MG63 (cell line): ENCODE measurements at regions not wholly inside any gene's neighbourhood (a gene's known extent, or its start where the extent isn't known, plus 50 kb on each side); places are given as distances from the start of the nearest gene placed in this dataset.
"Not testable (repeated sequence)": the region's sequence is repeated elsewhere in the genome, so short reads cannot be mapped to it uniquely, and the experiment has no call there.

Source experiments
- DNase-seq: peaks from one replicate; pipeline ENCODE4 v3.0.0-alpha.2; 2020
- H3K27me3 ChIP-seq: fragments of 250-450 bp; sonication (Bioruptor Pico); 2 replicates; pipeline ENCODE4 v1.5.1; 2020; ENCODE audit warnings: mild to moderate bottlenecking, moderate library complexity
- H3K36me3 ChIP-seq: fragments of 250-450 bp; sonication (Bioruptor Pico); 2 replicates; pipeline ENCODE4 v1.5.1; 2020; ENCODE audit warnings: mild to moderate bottlenecking, moderate library complexity
- H3K4me3 ChIP-seq: fragments of 250-450 bp; sonication (Bioruptor Pico); 2 replicates; pipeline ENCODE4 v1.5.1; 2020; ENCODE audit warnings: mild to moderate bottlenecking, moderate library complexity
- H3K9me3 ChIP-seq: fragments of 250-450 bp; sonication (Bioruptor Pico); 2 replicates; pipeline ENCODE4 v1.5.1; 2020; ENCODE audit warnings: mild to moderate bottlenecking, moderate library complexity

DNA sequence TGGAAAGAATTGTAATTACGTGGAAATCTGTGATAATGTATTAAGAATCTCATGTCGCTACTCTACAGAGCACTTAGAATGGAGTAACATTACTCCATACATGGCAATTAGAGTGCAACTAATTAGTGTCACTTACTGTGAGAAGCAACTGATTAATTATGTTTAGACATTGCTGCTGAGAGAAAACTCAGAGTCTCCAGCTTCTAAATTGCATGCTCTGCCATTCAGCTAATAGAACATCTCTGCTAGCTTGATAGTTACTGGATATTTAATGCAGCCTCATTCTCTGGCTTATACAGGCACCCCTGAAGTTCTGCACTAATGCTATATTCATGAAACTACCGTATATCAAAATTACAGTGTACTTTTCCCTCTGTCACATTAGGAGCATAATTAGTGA, 338.4 kb downstream of the ADAMTS20 start:
- no peak for DNase-seq
- no peaks in the 10 kb centered on the region for H3K9me3 ChIP-seq
- H3K4me3 ChIP-seq: no peak overlapping the region
- H3K27me3 ChIP-seq: no peaks in the 10 kb centered on the region
- H3K36me3 ChIP-seq: no peaks in the 10 kb centered on the region

DNA sequence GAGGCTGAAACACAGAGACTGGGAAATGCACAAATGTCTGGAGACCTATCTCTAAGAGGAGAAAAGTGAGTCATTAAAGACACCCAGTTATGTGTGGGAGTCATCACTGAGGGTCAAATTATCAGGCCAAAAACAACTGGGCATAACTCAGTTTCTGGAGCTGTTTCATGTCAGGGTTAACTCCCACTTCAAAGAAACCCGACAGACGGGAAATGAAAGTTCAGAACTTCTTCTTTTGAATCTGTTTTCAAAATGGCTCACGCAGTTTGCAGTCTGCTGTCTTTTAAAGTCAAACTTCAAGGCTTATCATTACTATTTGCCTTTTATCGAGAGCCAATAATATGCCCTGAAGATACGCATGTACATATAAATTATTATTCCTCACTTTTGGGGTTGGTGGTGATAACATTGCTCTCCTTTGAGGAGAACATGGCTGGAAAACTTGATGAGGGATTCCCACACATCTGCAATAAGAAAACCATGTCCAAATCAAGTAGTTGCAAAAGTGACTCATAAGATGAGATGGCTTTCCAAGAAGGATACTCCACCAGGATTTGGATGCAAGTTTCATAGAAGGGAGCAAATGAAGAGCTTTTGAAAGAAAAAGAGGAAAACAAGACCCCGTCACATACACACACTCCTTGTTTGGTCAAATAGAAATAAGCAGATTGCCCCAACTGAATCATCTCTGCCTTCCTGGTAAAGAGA, 341.4 kb downstream of the ADAMTS20 start:
- Histone ChIP-seq H3K4me3 (no peak overlapping the region), H3K9me3 (no peaks in the 10 kb centered on the region), H3K27me3 (no peaks in the 10 kb centered on the region), H3K36me3 (no peaks in the 10 kb centered on the region)
- DNase-seq: peak; percentile 34

DNA sequence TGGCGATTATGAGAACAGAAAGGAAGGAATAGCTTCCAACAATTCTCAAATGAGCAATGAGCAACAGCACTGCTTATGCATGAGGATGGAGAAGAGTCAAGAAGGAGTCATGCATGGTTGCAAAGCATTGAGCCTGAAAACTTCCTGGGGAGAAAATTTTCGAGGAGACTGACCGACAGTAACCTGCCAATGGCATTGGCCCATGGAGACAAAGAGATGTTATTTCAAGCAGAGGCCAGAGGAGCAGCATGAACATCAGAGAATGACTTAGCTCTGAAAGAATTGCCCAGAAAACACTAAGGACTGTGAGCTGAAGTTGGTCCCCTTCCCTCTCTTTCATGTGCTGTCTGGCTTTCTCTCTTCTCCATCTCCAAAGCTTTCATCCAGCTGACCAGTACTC, 343.4 kb downstream of the ADAMTS20 start:
- H3K36me3 ChIP-seq: no peaks in the 10 kb centered on the region

DNA sequence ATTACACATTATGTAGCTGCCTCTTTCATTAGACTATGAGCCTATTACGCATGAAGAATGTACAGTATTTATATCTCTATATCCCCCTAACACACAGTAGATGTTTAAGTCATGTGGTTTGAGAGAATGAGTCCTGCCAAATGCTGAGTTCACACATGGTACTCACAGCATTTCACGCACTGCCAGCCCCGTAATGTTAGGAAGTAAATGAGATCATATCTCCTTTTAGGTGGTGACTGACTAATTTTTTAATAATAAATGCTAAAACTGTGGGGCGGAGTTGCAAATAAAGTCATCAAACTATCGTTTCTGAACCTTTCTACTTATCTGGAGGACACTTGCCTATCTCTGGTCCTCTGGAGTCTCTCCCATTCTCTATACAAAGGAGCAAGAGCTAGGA, 343.8 kb downstream of the ADAMTS20 start:
- peak; percentile 55 for DNase-seq
- Histone ChIP-seq H3K36me3 (no peaks in the 10 kb centered on the region), H3K27me3 (no peaks in the 10 kb centered on the region), H3K4me3 (no peak overlapping the region), H3K9me3 (no peaks in the 10 kb centered on the region)

More for the DNA sequence above, 343.4 kb downstream of the ADAMTS20 start:
- DNase-seq: peak; percentile 66
- Histone ChIP-seq H3K27me3 (no peaks in the 10 kb centered on the region), H3K9me3 (no peaks in the 10 kb centered on the region), H3K4me3 (no peak overlapping the region)

DNA sequence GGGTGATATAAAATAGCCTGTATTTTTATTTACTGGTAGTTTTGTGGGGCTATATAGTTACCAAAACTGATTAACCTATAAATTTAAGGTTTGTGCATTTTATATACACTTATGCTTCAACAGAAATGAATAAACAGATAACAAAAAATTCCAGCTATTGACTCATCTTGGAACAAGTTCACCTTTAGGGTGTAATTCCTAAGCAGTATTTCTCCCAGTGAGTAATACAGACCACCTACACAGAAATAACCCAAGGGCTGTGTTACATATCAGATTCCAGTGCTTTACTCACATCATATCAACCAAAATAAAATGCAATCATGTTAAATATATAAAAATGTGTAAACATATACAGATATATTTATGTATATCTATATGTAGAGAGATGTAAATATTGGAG, 345.6 kb downstream of the ADAMTS20 start:
- H3K27me3 ChIP-seq: no peaks in the 10 kb centered on the region
- no peak overlapping the region for H3K4me3 ChIP-seq
- H3K9me3 ChIP-seq: no peaks in the 10 kb centered on the region
- H3K36me3 ChIP-seq: no peaks in the 10 kb centered on the region
- DNase-seq: no peak

DNA sequence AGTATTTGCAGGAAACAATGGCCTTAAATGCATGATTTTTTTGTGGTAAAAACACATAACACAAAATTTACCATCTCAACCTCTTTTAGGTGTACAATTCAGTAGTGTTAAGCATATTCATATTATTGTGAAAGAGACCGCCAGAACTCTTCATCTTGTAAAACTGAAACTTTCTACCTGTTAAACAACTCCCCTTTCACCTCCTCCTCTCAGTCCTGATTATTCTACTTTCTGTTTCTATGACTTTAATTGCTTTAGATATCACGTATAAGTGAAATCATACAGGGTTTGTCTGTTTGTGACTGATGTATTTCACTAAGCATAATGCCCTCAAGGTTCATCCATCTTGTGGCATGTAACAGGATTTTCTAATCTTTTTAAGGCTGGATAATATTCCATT, 353.4 kb downstream of the ADAMTS20 start:
- H3K36me3 ChIP-seq: no peaks in the 10 kb centered on the region
- no peak for DNase-seq

DNA sequence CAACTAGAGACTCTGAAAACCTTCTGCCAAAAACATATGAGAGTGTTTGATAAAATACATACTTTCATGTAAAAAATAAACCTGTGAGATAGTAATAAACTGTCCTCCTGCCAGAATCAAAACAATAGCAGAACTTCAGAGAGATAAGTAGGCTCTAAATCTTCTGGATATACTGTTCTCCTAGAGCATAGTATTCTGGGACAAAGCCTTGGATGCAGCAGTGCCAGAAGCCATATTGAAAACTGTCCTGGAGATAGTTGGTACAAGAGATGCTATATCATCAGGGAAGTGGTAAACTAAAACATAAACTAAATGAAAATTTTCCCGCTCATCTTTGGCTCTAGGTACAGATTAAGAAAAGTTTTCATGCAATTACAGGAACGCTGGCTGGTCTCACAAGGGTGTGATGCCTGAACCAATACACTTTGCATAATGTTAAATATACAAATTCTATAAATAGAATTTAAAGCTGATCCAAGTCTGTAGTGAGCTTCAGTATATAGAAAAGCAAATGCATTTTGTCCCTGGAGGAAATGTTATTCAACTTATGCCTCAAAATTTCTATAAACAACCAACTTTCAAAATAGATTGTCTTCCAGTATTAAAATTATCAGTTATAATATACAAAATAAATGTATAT, 355.6 kb downstream of the ADAMTS20 start:
- DNase-seq: no peak
- no peaks in the 10 kb centered on the region for H3K36me3 ChIP-seq
- H3K9me3 ChIP-seq: no peaks in the 10 kb centered on the region
- H3K27me3 ChIP-seq: no peaks in the 10 kb centered on the region
- no peak overlapping the region for H3K4me3 ChIP-seq

More for the DNA sequence above, 353.4 kb downstream of the ADAMTS20 start:
- H3K4me3 ChIP-seq: no peak overlapping the region
- no peaks in the 10 kb centered on the region for H3K27me3 ChIP-seq
- H3K9me3 ChIP-seq: no peaks in the 10 kb centered on the region

DNA sequence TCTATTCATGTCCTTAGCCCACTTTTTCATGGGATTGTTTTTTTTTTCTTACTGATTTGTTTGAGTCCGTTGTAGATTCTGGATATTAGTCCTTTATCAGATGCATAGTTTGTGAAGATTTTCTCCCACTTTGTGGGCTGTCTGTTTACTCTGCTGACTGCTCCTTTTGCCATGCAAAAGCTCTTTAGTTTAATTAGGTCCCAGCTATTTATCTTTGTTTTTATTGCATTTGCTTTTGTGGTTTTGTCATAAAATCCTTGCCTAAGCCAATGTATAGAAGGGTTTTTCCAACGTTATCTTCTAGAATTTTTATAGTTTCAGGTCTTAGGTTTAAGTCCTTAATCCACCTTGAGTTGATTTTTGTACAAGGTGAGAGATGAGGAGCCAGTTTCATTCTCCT, 358.9 kb downstream of the ADAMTS20 start:
- H3K36me3 ChIP-seq, H3K27me3 ChIP-seq, H3K4me3 ChIP-seq, H3K9me3 ChIP-seq, DNase-seq: not testable (repeated sequence)

DNA sequence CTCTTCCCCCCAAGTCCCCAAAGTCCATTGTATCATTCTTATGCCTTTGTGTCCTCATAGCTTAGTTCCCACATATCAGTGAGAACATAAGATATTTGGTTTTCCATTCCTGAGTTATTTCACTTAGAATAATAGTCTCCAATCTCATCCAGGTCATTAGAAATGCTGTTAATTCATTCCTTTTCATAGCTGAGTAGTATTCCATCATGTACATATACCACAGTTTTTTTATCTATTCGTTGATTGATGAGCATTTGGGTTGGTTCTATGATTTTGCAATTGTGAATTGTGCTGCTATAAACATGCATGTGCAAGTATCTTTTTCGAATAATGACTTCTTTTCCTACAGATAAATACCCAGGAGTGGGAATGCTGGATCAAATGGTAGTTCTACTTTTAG, 359.6 kb downstream of the ADAMTS20 start:
- not testable (repeated sequence) for H3K27me3 ChIP-seq, H3K4me3 ChIP-seq, DNase-seq, H3K36me3 ChIP-seq, H3K9me3 ChIP-seq

DNA sequence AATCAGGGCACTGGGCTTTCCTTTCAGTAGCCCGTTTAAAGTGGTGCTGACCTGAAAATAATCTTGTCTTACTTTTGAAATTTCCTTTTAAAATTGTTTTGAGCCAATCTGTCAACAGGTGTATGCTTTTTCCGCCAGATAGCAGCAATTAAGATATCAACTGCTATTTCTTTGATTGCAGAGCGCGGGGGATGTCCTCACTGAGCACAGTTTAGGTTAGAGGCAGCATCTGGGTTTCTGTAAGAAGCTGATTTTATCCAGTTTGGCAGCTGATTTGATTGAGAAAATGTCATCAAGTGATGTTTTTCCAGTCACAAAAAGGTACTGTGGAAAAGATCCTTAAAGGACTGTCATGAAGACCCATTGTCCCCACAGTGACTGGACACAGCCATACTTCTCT, 371.8 kb downstream of the ADAMTS20 start:
- no peaks in the 10 kb centered on the region for H3K36me3 ChIP-seq

DNA sequence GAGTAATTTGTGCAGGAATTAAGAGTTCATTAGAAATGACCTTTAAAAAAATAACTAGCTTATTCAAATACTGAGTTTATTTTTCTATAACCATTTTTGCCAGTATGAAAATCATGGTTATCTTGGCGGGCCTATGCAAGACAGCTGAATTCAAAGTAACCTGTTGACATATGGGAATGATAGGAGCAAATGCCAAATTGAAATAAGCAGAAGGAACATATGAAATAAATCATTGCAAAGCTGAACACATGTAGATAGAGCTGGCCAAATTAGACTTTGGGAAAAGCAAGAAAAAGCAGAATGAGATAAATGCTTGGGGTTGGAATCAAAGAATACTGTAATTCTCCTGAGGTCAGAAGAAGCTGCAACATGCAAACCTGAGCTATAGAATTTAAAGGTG, 372.5 kb downstream of the ADAMTS20 start:
- no peak for DNase-seq
- Histone ChIP-seq H3K9me3 (no peaks in the 10 kb centered on the region), H3K4me3 (no peak overlapping the region), H3K27me3 (no peaks in the 10 kb centered on the region), H3K36me3 (no peaks in the 10 kb centered on the region)

More for the DNA sequence above, 371.8 kb downstream of the ADAMTS20 start:
- Histone ChIP-seq H3K9me3 (no peaks in the 10 kb centered on the region), H3K4me3 (no peak overlapping the region), H3K27me3 (no peaks in the 10 kb centered on the region)
- DNase-seq: no peak

DNA sequence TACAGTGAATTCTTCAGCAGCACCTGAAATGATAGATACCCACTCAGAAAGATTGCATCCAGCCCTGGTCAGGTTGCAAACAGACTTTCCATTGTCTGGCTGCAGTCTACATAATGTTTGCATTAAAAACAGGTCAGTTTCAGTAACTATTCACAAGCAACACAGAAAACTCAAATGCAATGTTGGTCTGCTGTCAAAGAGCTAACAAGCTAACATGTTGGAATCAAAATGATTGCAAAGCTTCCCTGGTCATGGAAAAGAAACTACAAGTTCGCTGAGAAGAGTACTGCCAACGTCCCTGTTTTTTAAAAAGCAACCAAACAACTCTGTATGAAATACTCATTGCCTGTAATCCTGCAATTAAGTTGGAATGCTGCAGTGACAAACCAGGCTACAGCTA, 374.7 kb downstream of the ADAMTS20 start:
- no peaks in the 10 kb centered on the region for H3K9me3 ChIP-seq
- no peak overlapping the region for H3K4me3 ChIP-seq
- DNase-seq: no peak
- H3K36me3 ChIP-seq: no peaks in the 10 kb centered on the region
- H3K27me3 ChIP-seq: no peaks in the 10 kb centered on the region

DNA sequence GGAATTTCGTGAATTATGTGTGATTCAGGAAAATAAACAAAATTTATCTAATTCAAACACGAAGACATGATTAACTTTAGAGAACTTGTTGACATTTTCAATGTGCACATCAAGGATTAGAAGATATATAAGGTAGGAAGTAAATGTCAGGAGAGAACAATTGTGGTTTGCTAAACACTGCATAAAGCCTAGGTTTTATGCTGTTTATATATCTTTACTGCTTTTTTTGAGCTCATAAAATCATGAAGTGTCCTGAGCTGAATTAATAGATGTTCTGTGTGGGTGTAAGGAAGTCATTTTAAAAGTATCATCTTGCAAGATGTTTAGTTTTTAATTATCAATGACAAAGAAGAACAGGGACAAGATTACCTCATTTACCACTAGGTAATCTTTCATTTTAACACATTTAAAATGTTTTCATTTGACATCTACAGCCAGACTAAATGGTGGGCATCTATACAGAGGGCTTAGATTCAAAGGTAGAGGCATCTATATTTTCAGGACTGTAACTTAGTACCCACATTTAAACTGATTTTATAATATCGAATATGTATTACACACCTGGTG, 382.8 kb downstream of the ADAMTS20 start:
- H3K36me3 ChIP-seq: no peaks in the 10 kb centered on the region
- DNase-seq: no peak
- H3K9me3 ChIP-seq: no peaks in the 10 kb centered on the region
- H3K4me3 ChIP-seq: no peak overlapping the region
- 0 out of 2 replicates have a peak, but pooled peaks cover 2% of the 10 kb centered on the region for H3K27me3 ChIP-seq

DNA sequence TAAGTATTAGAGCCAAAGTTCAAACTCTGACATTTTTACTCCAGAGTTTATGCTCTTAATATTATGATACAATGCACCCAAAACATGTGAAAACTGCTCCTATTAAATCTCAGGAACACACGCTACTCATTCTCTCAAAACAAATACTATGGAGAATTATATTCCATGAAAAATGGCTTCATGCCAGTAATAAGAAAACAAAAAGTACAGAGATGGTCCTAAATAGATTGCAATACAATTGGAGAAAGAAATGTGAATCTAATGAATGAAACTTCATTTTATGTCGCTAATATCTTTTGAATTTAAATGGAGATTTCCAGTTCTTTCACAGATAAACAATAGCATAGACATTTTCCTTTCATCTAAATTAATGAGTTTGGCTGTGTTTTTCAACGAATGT, 384.3 kb downstream of the ADAMTS20 start:
- no peak for DNase-seq
- H3K4me3 ChIP-seq: no peak overlapping the region

DNA sequence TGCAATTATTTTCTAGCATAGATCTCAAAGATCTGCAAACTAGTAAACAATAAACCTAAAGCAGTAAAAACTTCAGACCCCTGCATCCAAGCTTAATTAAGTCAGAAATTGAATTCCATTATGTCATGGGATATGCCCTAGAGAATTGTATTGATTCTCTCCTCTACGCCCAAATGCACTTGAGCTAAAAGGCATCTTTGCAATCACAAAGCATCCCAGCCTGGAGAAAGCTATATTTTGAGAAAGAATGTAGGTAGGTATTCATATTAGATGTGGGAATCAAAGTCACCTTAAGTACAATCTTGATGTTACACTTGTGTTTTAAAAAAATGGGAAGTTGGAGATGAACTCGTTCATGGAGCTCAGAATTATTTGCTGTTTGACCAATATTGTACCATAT, 386.7 kb downstream of the ADAMTS20 start:
- no peak overlapping the region for H3K4me3 ChIP-seq
- no peaks in the 10 kb centered on the region for H3K36me3 ChIP-seq
- DNase-seq: no peak
- H3K27me3 ChIP-seq: 0 out of 2 replicates have a peak, but pooled peaks cover 2% of the 10 kb centered on the region
- H3K9me3 ChIP-seq: no peaks in the 10 kb centered on the region

More for the DNA sequence above, 384.3 kb downstream of the ADAMTS20 start:
- Histone ChIP-seq H3K36me3 (no peaks in the 10 kb centered on the region), H3K9me3 (no peaks in the 10 kb centered on the region), H3K27me3 (0 out of 2 replicates have a peak, but pooled peaks cover 2% of the 10 kb centered on the region)

DNA sequence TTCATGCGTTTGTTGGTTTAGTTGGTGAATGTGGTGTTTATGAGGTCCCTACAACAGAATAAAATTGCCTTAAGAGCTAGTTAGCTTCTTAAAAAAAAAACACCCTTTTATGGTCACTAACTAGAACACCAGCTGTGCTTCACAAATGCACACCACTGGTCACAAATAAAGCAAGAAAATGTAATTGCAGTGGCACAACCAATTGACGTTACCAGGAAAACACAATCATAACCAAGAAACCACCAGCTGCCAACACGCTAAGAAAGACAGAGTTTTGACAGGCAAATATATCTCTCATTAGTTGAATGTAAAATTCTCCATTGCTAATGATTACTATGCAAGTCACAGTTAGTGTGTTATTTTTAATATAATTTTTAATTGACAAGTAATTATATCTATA, 389.9 kb downstream of the ADAMTS20 start:
- Histone ChIP-seq H3K4me3 (no peak overlapping the region), H3K9me3 (no peaks in the 10 kb centered on the region), H3K36me3 (no peaks in the 10 kb centered on the region), H3K27me3 (no peaks in the 10 kb centered on the region)
- DNase-seq: no peak

DNA sequence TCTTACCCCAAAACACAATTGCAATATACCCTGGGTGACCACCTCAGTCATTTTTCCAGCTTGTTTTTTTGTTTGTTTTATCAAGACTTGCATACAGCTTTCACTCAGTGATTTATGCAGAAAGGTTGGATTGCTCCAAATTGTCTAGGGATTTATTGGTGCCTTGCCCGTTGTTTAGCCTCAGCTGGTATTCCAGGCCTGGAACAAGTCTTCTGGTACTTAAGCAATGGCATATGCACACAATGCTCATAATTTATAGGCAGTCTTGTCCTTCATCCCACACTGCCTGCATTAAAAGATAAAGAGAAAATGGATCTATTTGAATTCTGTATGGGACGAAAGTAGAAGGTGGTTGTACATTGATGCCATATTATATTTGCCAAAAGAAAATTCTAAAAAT, 392.5 kb downstream of the ADAMTS20 start:
- H3K4me3 ChIP-seq: no peak overlapping the region
- no peak for DNase-seq
- no peaks in the 10 kb centered on the region for H3K9me3 ChIP-seq
- H3K36me3 ChIP-seq: no peaks in the 10 kb centered on the region
- no peaks in the 10 kb centered on the region for H3K27me3 ChIP-seq

DNA sequence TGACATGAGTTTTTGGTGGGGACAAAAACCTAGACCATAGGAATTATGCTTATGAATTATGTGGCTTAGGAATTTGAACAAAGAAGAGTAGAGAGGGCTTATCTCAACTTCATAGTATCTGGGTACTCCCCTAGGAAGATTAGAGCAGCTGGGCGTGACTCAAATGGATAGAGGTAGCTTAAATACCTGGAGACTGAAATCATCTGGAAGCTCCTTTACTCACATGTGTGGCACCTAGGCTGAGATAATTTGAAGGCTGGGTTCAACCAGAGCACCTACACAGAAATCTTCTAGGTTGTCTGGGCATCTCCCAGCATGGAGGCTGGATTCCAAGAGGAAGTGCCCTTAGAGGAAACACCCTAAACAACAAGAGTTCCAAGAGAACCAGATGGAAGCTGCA, 393.9 kb downstream of the ADAMTS20 start:
- no peak for DNase-seq
- Histone ChIP-seq H3K27me3 (no peaks in the 10 kb centered on the region), H3K36me3 (no peaks in the 10 kb centered on the region), H3K4me3 (no peak overlapping the region), H3K9me3 (no peaks in the 10 kb centered on the region)
